ENCODE measurements at regions not wholly inside any gene's neighbourhood (a gene's known extent, or its start where the extent isn't known, plus 50 kb on each side); places are given as distances from the start of the nearest gene placed in this dataset.
"Not testable (repeated sequence)": the region's sequence is repeated elsewhere in the genome, so short reads cannot be mapped to it uniquely, and the experiment has no call there.

- not testable (repeated sequence) for TF ChIP-seq CTCF (conservative IDR thresholded peaks at IDR 0.05 in 1 of 2, IDR thresholded peaks at IDR 0.05 in 1 of 2; ENCODE audit: extremely low read depth in 1 of 2, insufficient read depth in 1 of 2, low read depth in 1 of 2, low read length in 2 of 2); EZH2 (IDR thresholded peaks at IDR 0.05; ENCODE audit: borderline replicate concordance, low read length)
These were observed 161.0 kb downstream of the SYT15 start for GRCh38 chr10:46739919-46740318.
